ENCODE measurements at regions not wholly inside any gene's neighbourhood (a gene's known extent, or its start where the extent isn't known, plus 50 kb on each side); places are given as distances from the start of the nearest gene placed in this dataset.
"Not testable (repeated sequence)": the region's sequence is repeated elsewhere in the genome, so short reads cannot be mapped to it uniquely, and the experiment has no call there.

- DNase-seq (ENCODE audit: low spot score) = peak; percentile 9
Observed at GRCh38 chr18:35875566-35875965, 96.9 kb upstream of the RMP24 start.

GRCh38 chr18:35876243-35876642 lies 96.2 kb upstream of the RMP24 start:
- DNase-seq (ENCODE audit: low spot score) = no peak

- DNase-seq (ENCODE audit: low spot score) = no peak
Observed at GRCh38 chr18:35880788-35881455, 91.6 kb upstream of the RMP24 start.

- DNase-seq (ENCODE audit: low spot score) = no peak
Observed at GRCh38 chr18:35888329-35888728, 84.2 kb upstream of the RMP24 start.

GRCh38 chr18:35889677-35890076 lies 82.8 kb upstream of the RMP24 start:
- DNase-seq (ENCODE audit: low spot score) = no peak

GRCh38 chr18:35890323-35890722 lies 82.2 kb upstream of the RMP24 start:
- DNase-seq (ENCODE audit: low spot score) = no peak

GRCh38 chr18:35892118-35892517 lies 80.4 kb upstream of the RMP24 start:
- DNase-seq (ENCODE audit: low spot score) = no peak

GRCh38 chr18:35897481-35897880 lies 75.0 kb upstream of the RMP24 start:
- DNase-seq (ENCODE audit: low spot score) = not testable (repeated sequence)

GRCh38 chr18:35904389-35905037 lies 68.0 kb upstream of the RMP24 start:
- no peak for DNase-seq (ENCODE audit: low spot score)

- no peak for DNase-seq (ENCODE audit: low spot score)
Observed at GRCh38 chr18:35905436-35905835, 67.0 kb upstream of the RMP24 start.

GRCh38 chr18:35906291-35906690 lies 66.2 kb upstream of the RMP24 start:
- not testable (repeated sequence) for DNase-seq (ENCODE audit: low spot score)

- no peak for DNase-seq (ENCODE audit: low spot score)
Observed at GRCh38 chr18:35910327-35910726, 62.2 kb upstream of the RMP24 start.

- no peak for DNase-seq (ENCODE audit: low spot score)
Observed at GRCh38 chr18:35912332-35912731, 60.1 kb upstream of the RMP24 start.

- DNase-seq (ENCODE audit: low spot score) = no peak
Observed at GRCh38 chr18:35915056-35915455, 57.4 kb upstream of the RMP24 start.

GRCh38 chr18:35917043-35917442 lies 55.4 kb upstream of the RMP24 start:
- DNase-seq (ENCODE audit: low spot score) = no peak

- no peak for DNase-seq (ENCODE audit: low spot score)
Observed at GRCh38 chr18:35918564-35918963, 53.9 kb upstream of the RMP24 start.

- no peak for DNase-seq (ENCODE audit: low spot score)
Observed at GRCh38 chr18:35919179-35919578, 53.3 kb upstream of the RMP24 start.

GRCh38 chr18:35920623-35921022 lies 51.9 kb upstream of the RMP24 start:
- DNase-seq (ENCODE audit: low spot score) = no peak
